ENCODE measurements at regions not wholly inside any gene's neighbourhood (a gene's known extent, or its start where the extent isn't known, plus 50 kb on each side); places are given as distances from the start of the nearest gene placed in this dataset.

- no peak for DNase-seq (ENCODE audit: low read depth, low spot score)
- in situ Hi-C loops (cut with HindIII; ENCODE audit: low pct_unique_long_range_greater_than_20kb, low sequenced_read_pairs) = no loop called here
These were observed 251.5 kb downstream of the DHX35 start for GRCh38 chr20:39213476-39214145.

GRCh38 chr20:39211060-39211748 lies 249.1 kb downstream of the DHX35 start:
- DNase-seq (ENCODE audit: low read depth, low spot score) = no peak
- in situ Hi-C loops (cut with HindIII; ENCODE audit: low pct_unique_long_range_greater_than_20kb, low sequenced_read_pairs) = no loop called here

- no peak for DNase-seq (ENCODE audit: low read depth, low spot score)
- in situ Hi-C loops (cut with HindIII; ENCODE audit: low pct_unique_long_range_greater_than_20kb, low sequenced_read_pairs) = no loop called here
These were observed 248.3 kb downstream of the DHX35 start for GRCh38 chr20:39210341-39211036.

GRCh38 chr20:39206899-39207564 lies 244.9 kb downstream of the DHX35 start:
- in situ Hi-C loops (cut with HindIII; ENCODE audit: low pct_unique_long_range_greater_than_20kb, low sequenced_read_pairs) = no loop called here
- no peak for DNase-seq (ENCODE audit: low read depth, low spot score)

- in situ Hi-C loops (cut with HindIII; ENCODE audit: low pct_unique_long_range_greater_than_20kb, low sequenced_read_pairs) = no loop called here
- DNase-seq (ENCODE audit: low read depth, low spot score) = no peak
These were observed 233.5 kb downstream of the DHX35 start for GRCh38 chr20:39195582-39196021.

DNA sequence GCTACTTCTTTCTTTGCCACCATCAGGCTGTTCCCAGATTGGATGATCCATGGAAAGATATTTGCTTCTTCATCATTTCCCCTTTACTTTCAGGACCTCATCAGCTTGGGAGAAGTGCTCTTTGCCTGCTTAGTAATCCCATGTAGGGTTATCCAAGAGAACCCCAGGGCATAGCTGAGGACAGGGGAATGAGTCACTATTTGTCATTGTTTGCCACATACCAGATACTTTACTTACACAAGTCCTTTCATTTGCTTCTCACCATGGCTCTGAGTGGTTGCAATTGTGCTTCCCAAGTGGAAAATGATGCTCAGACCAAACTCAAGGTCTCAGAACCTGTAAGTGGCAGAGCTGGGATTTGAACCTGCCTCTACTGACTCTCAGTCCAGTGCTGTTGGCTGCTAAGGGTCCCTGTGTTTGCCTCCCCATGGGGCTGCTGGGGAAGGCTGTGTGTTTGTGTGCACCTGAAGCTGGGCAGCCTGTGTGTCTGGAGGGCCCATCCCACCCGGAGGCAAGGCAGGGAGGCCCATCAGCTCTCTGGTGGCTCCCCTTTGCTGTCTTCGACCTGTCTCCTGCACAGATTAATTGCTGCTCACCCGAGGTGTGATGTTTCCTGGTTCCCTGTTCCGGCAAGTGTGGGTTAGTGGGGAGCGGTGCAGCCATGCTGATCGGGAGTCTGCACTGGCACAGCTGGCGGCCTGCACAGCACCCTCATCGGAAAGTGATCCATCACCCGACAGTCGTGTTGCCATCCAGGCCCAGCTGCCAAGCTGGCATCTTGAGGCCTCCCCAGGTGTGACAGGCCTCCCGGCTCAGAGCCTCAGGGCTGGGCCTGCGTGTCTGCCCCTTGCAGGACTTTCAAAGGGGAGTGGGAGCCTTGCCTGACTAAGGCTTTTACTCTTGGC lies 228.8 kb downstream of the DHX35 start:
- DNase-seq (ENCODE audit: low read depth, low spot score) = no peak

GRCh38 chr20:39188266-39188765 lies 226.2 kb downstream of the DHX35 start:
- in situ Hi-C loops (cut with HindIII; ENCODE audit: low pct_unique_long_range_greater_than_20kb, low sequenced_read_pairs) = no loop called here

More for the DNA sequence above, 228.8 kb downstream of the DHX35 start:
- in situ Hi-C loops (cut with HindIII; ENCODE audit: low pct_unique_long_range_greater_than_20kb, low sequenced_read_pairs) = no loop called here

GRCh38 chr20:39181490-39181889 lies 219.3 kb downstream of the DHX35 start:
- in situ Hi-C loops (cut with HindIII; ENCODE audit: low pct_unique_long_range_greater_than_20kb, low sequenced_read_pairs) = no loop called here

More at GRCh38 chr20:39188266-39188765, 226.2 kb downstream of the DHX35 start:
- no peak for DNase-seq (ENCODE audit: low read depth, low spot score)

GRCh38 chr20:39176457-39176856 lies 214.3 kb downstream of the DHX35 start:
- in situ Hi-C loops (cut with HindIII; ENCODE audit: low pct_unique_long_range_greater_than_20kb, low sequenced_read_pairs) = no loop called here
- no peak for DNase-seq (ENCODE audit: low read depth, low spot score)

More at GRCh38 chr20:39181490-39181889, 219.3 kb downstream of the DHX35 start:
- DNase-seq (ENCODE audit: low read depth, low spot score) = no peak

DNA sequence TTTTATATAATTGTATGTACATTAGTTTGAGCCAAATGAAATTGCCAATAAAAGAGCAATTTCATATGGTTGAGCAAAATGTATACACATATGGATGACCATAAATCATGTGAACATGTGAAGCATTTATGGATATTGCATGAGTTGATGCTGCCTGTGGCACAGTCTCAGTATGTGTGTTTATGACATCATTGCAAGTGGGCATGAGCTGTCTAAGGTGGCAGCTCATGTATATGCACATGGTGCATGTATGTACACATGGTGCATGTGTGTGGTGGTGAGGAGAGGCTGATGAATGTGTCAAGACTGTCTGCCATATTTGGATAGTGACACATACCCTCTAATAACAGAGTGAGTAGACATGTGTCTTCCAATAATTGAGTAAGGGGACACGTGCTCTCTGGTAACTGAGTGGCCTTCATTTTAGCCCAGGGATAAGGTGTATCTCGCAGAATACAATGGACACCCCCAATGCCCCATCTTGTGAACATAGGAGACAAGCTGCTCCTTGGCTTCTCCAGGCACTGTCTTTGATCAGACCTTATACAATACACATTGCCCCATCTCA lies 208.8 kb downstream of the DHX35 start:
- in situ Hi-C loops (cut with HindIII; ENCODE audit: low pct_unique_long_range_greater_than_20kb, low sequenced_read_pairs) = no loop called here

DNA sequence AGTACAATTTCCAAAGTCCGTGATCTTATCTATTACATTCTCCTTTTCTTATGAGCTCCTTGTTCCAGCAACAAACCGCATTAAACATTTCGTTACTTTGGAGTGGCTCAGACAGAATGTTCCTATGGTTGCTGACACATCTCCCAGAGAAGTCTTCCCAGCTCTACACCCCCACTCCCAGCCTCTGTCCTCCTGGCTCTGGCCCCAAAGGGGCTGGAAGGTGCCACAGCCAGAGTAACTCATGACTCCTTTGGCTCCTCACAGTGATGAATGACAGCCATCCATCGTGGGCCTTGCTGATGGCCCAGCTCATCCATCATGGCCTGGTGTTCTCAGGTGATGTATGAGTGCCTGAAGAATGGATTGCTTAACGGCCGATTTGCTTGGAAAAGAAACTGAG lies 203.0 kb downstream of the DHX35 start:
- in situ Hi-C loops (cut with HindIII; ENCODE audit: low pct_unique_long_range_greater_than_20kb, low sequenced_read_pairs) = no loop called here
- no peak for DNase-seq (ENCODE audit: low read depth, low spot score)

More for the DNA sequence above, 208.8 kb downstream of the DHX35 start:
- DNase-seq (ENCODE audit: low read depth, low spot score) = no peak

- no peak for DNase-seq (ENCODE audit: low read depth, low spot score)
- in situ Hi-C loops (cut with HindIII; ENCODE audit: low pct_unique_long_range_greater_than_20kb, low sequenced_read_pairs) = no loop called here
These were observed 202.5 kb downstream of the DHX35 start for GRCh38 chr20:39164642-39165041.

DNA sequence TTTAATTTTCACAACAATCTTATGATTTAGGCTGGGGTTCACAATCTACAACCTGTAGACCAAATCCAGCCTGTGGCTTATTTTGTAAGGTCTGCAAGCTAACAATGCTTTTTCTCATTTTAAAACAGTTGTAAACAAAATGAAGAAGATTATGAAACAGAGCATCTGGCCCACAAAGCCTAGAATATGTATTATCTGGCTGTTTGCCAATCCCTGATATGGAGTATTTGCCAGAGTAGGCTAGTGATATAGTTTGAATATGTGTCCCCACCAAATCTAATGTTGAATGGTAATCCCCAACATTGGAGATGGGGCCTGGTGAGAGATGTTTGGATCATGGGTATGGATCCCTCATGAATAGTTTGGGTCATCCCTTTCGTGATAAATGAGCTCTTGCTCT lies 201.8 kb downstream of the DHX35 start:
- in situ Hi-C loops (cut with HindIII; ENCODE audit: low pct_unique_long_range_greater_than_20kb, low sequenced_read_pairs) = no loop called here
- DNase-seq (ENCODE audit: low read depth, low spot score) = no peak

DNA sequence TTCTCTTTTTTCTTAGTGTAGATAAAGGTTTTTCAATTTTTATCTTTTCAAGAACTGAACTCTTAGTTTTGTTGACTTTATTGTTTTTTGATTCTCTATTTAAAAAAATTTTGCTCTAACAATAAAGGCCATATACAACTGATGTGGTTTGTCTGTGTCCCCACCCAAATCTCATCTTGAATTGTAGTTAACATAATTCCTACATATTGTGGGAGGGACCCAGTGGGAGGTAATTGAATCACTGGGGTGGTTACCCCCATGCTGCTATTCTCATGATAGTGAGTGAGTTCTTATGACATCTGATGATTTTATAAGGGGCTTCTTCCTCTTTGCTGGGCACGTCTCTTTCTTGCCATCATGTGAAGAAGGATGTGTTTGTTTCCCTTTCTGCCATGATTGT lies 199.8 kb downstream of the DHX35 start:
- in situ Hi-C loops (cut with HindIII; ENCODE audit: low pct_unique_long_range_greater_than_20kb, low sequenced_read_pairs) = no loop called here
- no peak for DNase-seq (ENCODE audit: low read depth, low spot score)

DNA sequence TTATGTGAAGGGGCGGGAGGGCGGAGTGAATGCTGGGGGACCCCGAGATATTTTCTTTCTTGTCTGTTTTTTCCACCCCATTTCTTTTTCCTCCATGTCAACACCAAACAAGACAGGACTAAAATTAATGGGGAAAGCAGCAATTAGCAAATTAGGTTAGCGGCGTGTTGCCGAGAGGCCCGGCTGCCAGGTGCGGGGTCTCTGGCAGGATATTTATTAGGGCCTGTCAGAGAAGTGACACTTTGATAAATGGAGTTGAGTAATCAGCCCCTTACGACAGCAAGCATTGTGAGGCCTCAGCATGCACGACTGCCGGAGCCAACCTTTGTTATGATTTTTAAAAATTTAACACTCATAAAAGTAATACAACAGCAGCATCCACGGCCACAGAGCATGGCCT lies 193.8 kb downstream of the DHX35 start:
- DNase-seq (ENCODE audit: low read depth, low spot score) = no peak
- in situ Hi-C loops (cut with HindIII; ENCODE audit: low pct_unique_long_range_greater_than_20kb, low sequenced_read_pairs) = no loop called here

- no peak for DNase-seq (ENCODE audit: low read depth, low spot score)
- in situ Hi-C loops (cut with HindIII; ENCODE audit: low pct_unique_long_range_greater_than_20kb, low sequenced_read_pairs) = no loop called here
These were observed 190.6 kb downstream of the DHX35 start for GRCh38 chr20:39152742-39153141.

DNA sequence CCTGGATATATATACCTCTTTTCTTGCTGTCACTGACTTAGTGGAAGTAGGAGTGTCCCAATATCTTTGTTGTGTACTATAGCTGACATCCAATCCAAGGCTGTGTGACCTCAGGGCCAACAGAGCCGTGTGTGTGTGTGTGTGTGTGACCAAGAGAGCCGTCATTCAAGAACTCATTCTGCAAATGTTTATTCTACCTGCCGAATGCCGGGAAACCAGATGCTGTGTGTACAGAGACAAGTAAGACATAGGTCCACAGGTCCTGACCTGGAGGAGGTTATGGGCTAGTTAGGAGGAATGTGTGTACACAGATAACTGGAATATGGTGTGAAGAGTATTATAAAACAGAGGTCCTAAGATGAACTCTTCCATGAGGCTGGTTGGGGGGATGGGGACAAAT lies 190.0 kb downstream of the DHX35 start:
- no peak for DNase-seq (ENCODE audit: low read depth, low spot score)
- in situ Hi-C loops (cut with HindIII; ENCODE audit: low pct_unique_long_range_greater_than_20kb, low sequenced_read_pairs) = no loop called here
